Uterus (tissue), 2 donors: ENCODE measurements at regions not wholly inside any gene's neighbourhood (a gene's known extent, or its start where the extent isn't known, plus 50 kb on each side); places are given as distances from the start of the nearest gene placed in this dataset.

ENCODE experiments used
- CTCF ChIP-seq, 4 experiments: fragments of 200-600 bp in 2 of 4; fragments of 450-650 bp in 2 of 4; sonication (generic) in 2 of 4; IDR thresholded peaks; one replicate each; pipeline ENCODE4 v1.5.1; 2016 to 2019; ENCODE audit warnings: antibody characterized with exemption in 4 of 4, mild to moderate bottlenecking in 2 of 4, moderate library complexity in 1 of 4
- POLR2A ChIP-seq, 2 donors: fragments of 450-650 bp; IDR thresholded peaks; one replicate each; pipeline ENCODE4 v1.6.1; 2016; ENCODE audit warnings: antibody characterized with exemption in 2 of 2, mild to moderate bottlenecking in 1 of 2, moderate library complexity in 1 of 2

GRCh38 chr11:116226731-116227130, 546.1 kb downstream of the BUD13 start:
- TF ChIP-seq CTCF (IDR thresholded peaks at IDR 0.05) (no peak), POLR2A (IDR thresholded peaks at IDR 0.05) (no peak)
